ENCODE measurements at regions not wholly inside any gene's neighbourhood (a gene's known extent, or its start where the extent isn't known, plus 50 kb on each side); places are given as distances from the start of the nearest gene placed in this dataset.

DNA sequence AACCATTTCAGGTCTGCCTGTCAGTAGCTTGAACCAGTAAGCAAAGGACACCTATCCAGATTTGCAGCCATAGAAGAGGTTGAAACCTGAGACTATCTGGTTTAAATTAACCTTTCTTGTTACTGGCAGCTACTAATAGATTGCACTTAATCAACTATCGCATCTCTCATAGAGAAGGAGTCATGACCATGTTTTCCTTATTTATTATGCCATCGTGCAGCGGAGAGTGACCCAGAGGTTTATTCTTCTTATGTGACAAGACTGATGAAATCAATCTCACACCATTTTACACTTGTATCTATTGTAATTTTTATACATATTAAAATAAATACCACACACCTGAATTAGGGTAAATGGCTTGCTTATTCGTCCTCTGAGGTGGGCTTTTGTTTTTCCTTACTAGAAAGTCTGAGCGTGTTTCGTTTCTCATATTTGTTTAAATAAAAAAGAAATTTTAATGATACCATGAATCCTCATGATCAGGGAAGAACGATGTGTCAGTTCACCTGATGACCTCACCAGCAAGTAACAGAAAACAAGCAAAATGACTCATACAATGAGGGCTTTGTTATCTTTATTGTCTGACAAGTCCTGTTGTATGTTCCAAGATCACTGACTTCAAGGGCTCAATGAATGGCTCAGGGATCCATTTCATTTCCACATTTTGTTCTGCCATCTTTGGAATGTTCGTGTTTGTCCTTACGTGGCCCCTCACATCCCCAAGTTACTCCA lies 379.5 kb upstream of the DPH6 start:
- H3K79me2 ChIP-seq (replicated peaks; ENCODE audit: insufficient read depth, low read length), result no peaks in the 10 kb centered on the region
- no peak overlapping the region for H3K4me2 ChIP-seq (ENCODE audit: low read length)
- H3K9ac ChIP-seq (ENCODE audit: low read length), result no peak overlapping the region
- H3F3A ChIP-seq (ENCODE audit: insufficient read depth, low read length, poor library complexity, severe bottlenecking), result no peaks in the 10 kb centered on the region
- no peak overlapping the region for H3K4me3 ChIP-seq (ENCODE audit: low read length)
- no peak overlapping the region for H3K27ac ChIP-seq (ENCODE audit: low read length)
- H3K36me3 ChIP-seq (ENCODE audit: insufficient read depth, low read length), result no peaks in the 10 kb centered on the region
- no peak for TF ChIP-seq SMC3 (conservative IDR thresholded peaks at IDR 0.05; ENCODE audit: poor library complexity)
- no peak for TF ChIP-seq EP300 (conservative IDR thresholded peaks at IDR 0.05; ENCODE audit: poor library complexity, severe bottlenecking)
- TF ChIP-seq, protein P1, sequence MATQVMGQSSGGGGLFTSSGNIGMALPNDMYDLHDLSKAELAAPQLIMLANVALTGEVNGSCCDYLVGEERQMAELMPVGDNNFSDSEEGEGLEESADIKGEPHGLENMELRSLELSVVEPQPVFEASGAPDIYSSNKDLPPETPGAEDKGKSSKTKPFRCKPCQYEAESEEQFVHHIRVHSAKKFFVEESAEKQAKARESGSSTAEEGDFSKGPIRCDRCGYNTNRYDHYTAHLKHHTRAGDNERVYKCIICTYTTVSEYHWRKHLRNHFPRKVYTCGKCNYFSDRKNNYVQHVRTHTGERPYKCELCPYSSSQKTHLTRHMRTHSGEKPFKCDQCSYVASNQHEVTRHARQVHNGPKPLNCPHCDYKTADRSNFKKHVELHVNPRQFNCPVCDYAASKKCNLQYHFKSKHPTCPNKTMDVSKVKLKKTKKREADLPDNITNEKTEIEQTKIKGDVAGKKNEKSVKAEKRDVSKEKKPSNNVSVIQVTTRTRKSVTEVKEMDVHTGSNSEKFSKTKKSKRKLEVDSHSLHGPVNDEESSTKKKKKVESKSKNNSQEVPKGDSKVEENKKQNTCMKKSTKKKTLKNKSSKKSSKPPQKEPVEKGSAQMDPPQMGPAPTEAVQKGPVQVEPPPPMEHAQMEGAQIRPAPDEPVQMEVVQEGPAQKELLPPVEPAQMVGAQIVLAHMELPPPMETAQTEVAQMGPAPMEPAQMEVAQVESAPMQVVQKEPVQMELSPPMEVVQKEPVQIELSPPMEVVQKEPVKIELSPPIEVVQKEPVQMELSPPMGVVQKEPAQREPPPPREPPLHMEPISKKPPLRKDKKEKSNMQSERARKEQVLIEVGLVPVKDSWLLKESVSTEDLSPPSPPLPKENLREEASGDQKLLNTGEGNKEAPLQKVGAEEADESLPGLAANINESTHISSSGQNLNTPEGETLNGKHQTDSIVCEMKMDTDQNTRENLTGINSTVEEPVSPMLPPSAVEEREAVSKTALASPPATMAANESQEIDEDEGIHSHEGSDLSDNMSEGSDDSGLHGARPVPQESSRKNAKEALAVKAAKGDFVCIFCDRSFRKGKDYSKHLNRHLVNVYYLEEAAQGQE (IDR thresholded peaks at IDR 0.05; ENCODE audit: borderline replicate concordance), result no peak
- TF ChIP-seq RAD21 (conservative IDR thresholded peaks at IDR 0.05), result no peak
- TF ChIP-seq TAF1 (IDR thresholded peaks at IDR 0.05; ENCODE audit: low read depth), result no peak
- TF ChIP-seq, protein P2, sequence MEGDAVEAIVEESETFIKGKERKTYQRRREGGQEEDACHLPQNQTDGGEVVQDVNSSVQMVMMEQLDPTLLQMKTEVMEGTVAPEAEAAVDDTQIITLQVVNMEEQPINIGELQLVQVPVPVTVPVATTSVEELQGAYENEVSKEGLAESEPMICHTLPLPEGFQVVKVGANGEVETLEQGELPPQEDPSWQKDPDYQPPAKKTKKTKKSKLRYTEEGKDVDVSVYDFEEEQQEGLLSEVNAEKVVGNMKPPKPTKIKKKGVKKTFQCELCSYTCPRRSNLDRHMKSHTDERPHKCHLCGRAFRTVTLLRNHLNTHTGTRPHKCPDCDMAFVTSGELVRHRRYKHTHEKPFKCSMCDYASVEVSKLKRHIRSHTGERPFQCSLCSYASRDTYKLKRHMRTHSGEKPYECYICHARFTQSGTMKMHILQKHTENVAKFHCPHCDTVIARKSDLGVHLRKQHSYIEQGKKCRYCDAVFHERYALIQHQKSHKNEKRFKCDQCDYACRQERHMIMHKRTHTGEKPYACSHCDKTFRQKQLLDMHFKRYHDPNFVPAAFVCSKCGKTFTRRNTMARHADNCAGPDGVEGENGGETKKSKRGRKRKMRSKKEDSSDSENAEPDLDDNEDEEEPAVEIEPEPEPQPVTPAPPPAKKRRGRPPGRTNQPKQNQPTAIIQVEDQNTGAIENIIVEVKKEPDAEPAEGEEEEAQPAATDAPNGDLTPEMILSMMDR (IDR thresholded peaks at IDR 0.05; ENCODE audit: poor library complexity, severe bottlenecking), result no peak
- TF ChIP-seq POLR2AphosphoS5 (IDR thresholded peaks at IDR 0.05), result no peak
- TF ChIP-seq MXI1 (conservative IDR thresholded peaks at IDR 0.05; ENCODE audit: poor library complexity, severe bottlenecking), result no peak
- no peak for TF ChIP-seq EZH2 (IDR thresholded peaks at IDR 0.05; ENCODE audit: borderline replicate concordance, insufficient read depth, low read length, poor library complexity, severe bottlenecking)
- no peaks in the 10 kb centered on the region for H3K9me3 ChIP-seq (ENCODE audit: low read length)
- no peak overlapping the region for H2AFZ ChIP-seq (ENCODE audit: low read depth, low read length)
- no peaks in the 10 kb centered on the region for H3K27me3 ChIP-seq (ENCODE audit: insufficient read depth, low read depth, low read length)
- H3K9me2 ChIP-seq (ENCODE audit: insufficient read depth, low read length), result no peaks in the 10 kb centered on the region
- H4K20me1 ChIP-seq (ENCODE audit: insufficient read depth), result no peaks in the 10 kb centered on the region

DNA sequence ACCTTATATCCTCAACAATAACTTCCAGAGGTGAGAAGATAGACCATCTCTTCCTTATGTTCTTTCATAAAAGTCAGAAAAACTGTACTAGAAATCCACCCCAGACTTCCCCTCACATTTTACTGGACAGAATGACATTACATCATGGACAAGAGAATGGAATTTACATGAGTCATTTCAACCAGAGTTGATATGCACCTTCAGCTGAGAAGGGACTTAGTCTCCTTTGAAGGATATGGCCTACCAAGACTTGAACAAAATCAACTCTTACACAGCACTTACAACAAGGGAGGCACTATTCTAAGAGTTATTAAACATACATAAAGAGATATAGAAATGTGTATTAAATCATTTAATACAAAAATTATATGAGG lies 380.0 kb upstream of the DPH6 start:
- no peaks in the 10 kb centered on the region for H3K9me3 ChIP-seq (ENCODE audit: low read length)
- no peaks in the 10 kb centered on the region for H3K9me2 ChIP-seq (ENCODE audit: insufficient read depth, low read length)
- H3K36me3 ChIP-seq (ENCODE audit: insufficient read depth, low read length), result no peaks in the 10 kb centered on the region
- no peaks in the 10 kb centered on the region for H3K79me2 ChIP-seq (replicated peaks; ENCODE audit: insufficient read depth, low read length)
- no peak overlapping the region for H3K9ac ChIP-seq (ENCODE audit: low read length)
- no peaks in the 10 kb centered on the region for H4K20me1 ChIP-seq (ENCODE audit: insufficient read depth)
- H3K27ac ChIP-seq (ENCODE audit: low read length), result no peak overlapping the region
- H2AFZ ChIP-seq (ENCODE audit: low read depth, low read length), result no peak overlapping the region
- no peak overlapping the region for H3K4me3 ChIP-seq (ENCODE audit: low read length)
- H3K4me2 ChIP-seq (ENCODE audit: low read length), result no peak overlapping the region
- TF ChIP-seq, protein P1 (IDR thresholded peaks at IDR 0.05; ENCODE audit: borderline replicate concordance), result no peak
- TF ChIP-seq EP300 (conservative IDR thresholded peaks at IDR 0.05; ENCODE audit: poor library complexity, severe bottlenecking), result no peak
- no peak for TF ChIP-seq MXI1 (conservative IDR thresholded peaks at IDR 0.05; ENCODE audit: poor library complexity, severe bottlenecking)
- no peak for TF ChIP-seq SMC3 (conservative IDR thresholded peaks at IDR 0.05; ENCODE audit: poor library complexity)
- TF ChIP-seq EZH2 (IDR thresholded peaks at IDR 0.05; ENCODE audit: borderline replicate concordance, insufficient read depth, low read length, poor library complexity, severe bottlenecking), result no peak
- no peak for TF ChIP-seq TAF1 (IDR thresholded peaks at IDR 0.05; ENCODE audit: low read depth)
- no peak for TF ChIP-seq RAD21 (conservative IDR thresholded peaks at IDR 0.05)
- TF ChIP-seq, protein P2 (IDR thresholded peaks at IDR 0.05; ENCODE audit: poor library complexity, severe bottlenecking), result no peak
- H3F3A ChIP-seq (ENCODE audit: insufficient read depth, low read length, poor library complexity, severe bottlenecking), result no peaks in the 10 kb centered on the region
- no peaks in the 10 kb centered on the region for H3K27me3 ChIP-seq (ENCODE audit: insufficient read depth, low read depth, low read length)

Data from neural cell (in vitro differentiated cells).